Lower leg skin (tissue), 3 donors: ENCODE measurements at regions not wholly inside any gene's neighbourhood (a gene's known extent, or its start where the extent isn't known, plus 50 kb on each side); places are given as distances from the start of the nearest gene placed in this dataset.
"Not testable (repeated sequence)": the region's sequence is repeated elsewhere in the genome, so short reads cannot be mapped to it uniquely, and the experiment has no call there.

Experiments
- POLR2A ChIP-seq, 2 donors: fragments of 450-650 bp; IDR thresholded peaks; one replicate each; pipeline ENCODE4 v1.6.1; 2016 to 2017; ENCODE audit warnings: antibody characterized with exemption in 2 of 2, mild to moderate bottlenecking in 1 of 2, moderate library complexity in 1 of 2
- TF ChIP-seq, protein P1 (sequence below), 3 donors: fragments of 450-650 bp; IDR thresholded peaks; one replicate each; pipeline ENCODE4 v1.5.1; 2016; ENCODE audit warnings: antibody characterized with exemption in 3 of 3, mild to moderate bottlenecking in 3 of 3, moderate library complexity in 2 of 3

DNA sequence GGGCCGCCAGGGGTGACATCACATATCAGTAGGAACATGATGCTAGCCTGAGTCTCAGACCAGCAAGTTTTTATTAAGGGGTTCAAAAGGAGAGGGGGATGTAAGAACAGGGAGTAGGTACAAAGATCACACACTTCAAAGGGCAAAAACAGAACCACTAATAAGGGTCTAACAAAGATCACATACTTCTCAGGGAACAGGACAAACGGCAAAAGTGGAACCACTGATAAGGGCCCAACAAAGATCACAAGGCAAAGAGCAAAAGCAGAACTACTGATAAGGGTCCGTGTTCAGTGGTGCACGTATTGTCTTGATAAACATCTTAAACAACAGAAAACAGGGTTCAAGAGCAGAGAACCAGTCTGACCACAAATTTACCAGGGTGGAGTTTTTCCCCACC, 107.0 kb downstream of the CCNG2 start:
- not testable (repeated sequence) for TF ChIP-seq POLR2A (IDR thresholded peaks at IDR 0.05)
- TF ChIP-seq, protein P1, sequence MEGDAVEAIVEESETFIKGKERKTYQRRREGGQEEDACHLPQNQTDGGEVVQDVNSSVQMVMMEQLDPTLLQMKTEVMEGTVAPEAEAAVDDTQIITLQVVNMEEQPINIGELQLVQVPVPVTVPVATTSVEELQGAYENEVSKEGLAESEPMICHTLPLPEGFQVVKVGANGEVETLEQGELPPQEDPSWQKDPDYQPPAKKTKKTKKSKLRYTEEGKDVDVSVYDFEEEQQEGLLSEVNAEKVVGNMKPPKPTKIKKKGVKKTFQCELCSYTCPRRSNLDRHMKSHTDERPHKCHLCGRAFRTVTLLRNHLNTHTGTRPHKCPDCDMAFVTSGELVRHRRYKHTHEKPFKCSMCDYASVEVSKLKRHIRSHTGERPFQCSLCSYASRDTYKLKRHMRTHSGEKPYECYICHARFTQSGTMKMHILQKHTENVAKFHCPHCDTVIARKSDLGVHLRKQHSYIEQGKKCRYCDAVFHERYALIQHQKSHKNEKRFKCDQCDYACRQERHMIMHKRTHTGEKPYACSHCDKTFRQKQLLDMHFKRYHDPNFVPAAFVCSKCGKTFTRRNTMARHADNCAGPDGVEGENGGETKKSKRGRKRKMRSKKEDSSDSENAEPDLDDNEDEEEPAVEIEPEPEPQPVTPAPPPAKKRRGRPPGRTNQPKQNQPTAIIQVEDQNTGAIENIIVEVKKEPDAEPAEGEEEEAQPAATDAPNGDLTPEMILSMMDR (IDR thresholded peaks at IDR 0.05) = not testable (repeated sequence)
